ENCODE measurements at regions not wholly inside any gene's neighbourhood (a gene's known extent, or its start where the extent isn't known, plus 50 kb on each side); places are given as distances from the start of the nearest gene placed in this dataset.

GRCh38 chr12:34386016-34386415 lies 363.7 kb downstream of the ALG10 start:
- TF ChIP-seq CTCF (conservative IDR thresholded peaks at IDR 0.05; ENCODE audit: low read length): no peak
- no peak for TF ChIP-seq EZH2phosphoT487 (IDR thresholded peaks at IDR 0.05; ENCODE audit: borderline replicate concordance)

Measured in Loucy (cell line).